Colonic mucosa (tissue), 4 donors: ENCODE measurements at regions not wholly inside any gene's neighbourhood (a gene's known extent, or its start where the extent isn't known, plus 50 kb on each side); places are given as distances from the start of the nearest gene placed in this dataset.

ENCODE experiments used
- DNase-seq: peaks from one replicate; pipeline ENCODE4 v3.0.0-alpha.2; 2020
- H3K27ac ChIP-seq: fragments of 200-600 bp; one replicate; pipeline ENCODE4 v1.8.0; 2021
- H3K27me3 ChIP-seq: fragments of 200-600 bp; one replicate; pipeline ENCODE4 v1.8.0; 2021
- H3K36me3 ChIP-seq: fragments of 200-600 bp; one replicate; pipeline ENCODE4 v1.8.0; 2021
- H3K4me1 ChIP-seq: fragments of 200-600 bp; one replicate; pipeline ENCODE4 v1.8.0; 2021; ENCODE audit warnings: mild to moderate bottlenecking
- H3K4me3 ChIP-seq: fragments of 200-600 bp; one replicate; pipeline ENCODE4 v1.8.0; 2021
- H3K9ac ChIP-seq, 2 donors: one replicate each; pipeline ENCODE4 v1.7.0; 2013; ENCODE audit warnings: control low read depth in 2 of 2, low read depth in 2 of 2, low read length in 2 of 2
- H3K9me3 ChIP-seq: fragments of 200-600 bp; one replicate; pipeline ENCODE4 v1.8.0; 2021
- CTCF ChIP-seq: fragments of 200-600 bp; IDR thresholded peaks from one replicate; pipeline ENCODE4 v1.8.0; 2022; ENCODE audit warnings: antibody characterized with exemption, mild to moderate bottlenecking
- intact Hi-C: fragments of 100-400 bp; cut with DNase I; formaldehyde crosslinking; loops from one replicate; pipeline ENCODE4 v1.14.1; 2022
- donor health status: healthy.
- donor health status: DM: no; HTN: no; CAD: no.
- donor health status: DM: no; HTN: no; CAD: no.

GRCh38 chr4:184306470-184306869 lies 88.8 kb upstream of the ENPP6 start:
- peak; percentile 16 for DNase-seq
- Histone ChIP-seq H3K27me3 (no peaks in the 10 kb centered on the region), H3K4me3 (no peak overlapping the region), H3K4me1 (peaks cover 9% of the 10 kb centered on the region), H3K27ac (no peak overlapping the region), H3K9me3 (no peaks in the 10 kb centered on the region), H3K36me3 (no peaks in the 10 kb centered on the region), H3K9ac (no peak overlapping the region)
- TF ChIP-seq CTCF: no peak
- intact Hi-C loops: no loop called here

GRCh38 chr4:184300816-184301215 lies 83.1 kb upstream of the ENPP6 start:
- DNase-seq: no peak
- H3K27ac ChIP-seq: no peak overlapping the region
- no peak for TF ChIP-seq CTCF
- H3K36me3 ChIP-seq: no peaks in the 10 kb centered on the region
- H3K27me3 ChIP-seq: no peaks in the 10 kb centered on the region
- no peak overlapping the region for H3K9ac ChIP-seq
- H3K9me3 ChIP-seq: no peaks in the 10 kb centered on the region
- H3K4me1 ChIP-seq: no peaks in the 10 kb centered on the region
- H3K4me3 ChIP-seq: no peak overlapping the region
- intact Hi-C loops: no loop called here

- Histone ChIP-seq H3K4me1 (no peaks in the 10 kb centered on the region), H3K9me3 (no peaks in the 10 kb centered on the region), H3K4me3 (no peak overlapping the region), H3K9ac (no peak overlapping the region), H3K36me3 (no peaks in the 10 kb centered on the region), H3K27me3 (no peaks in the 10 kb centered on the region), H3K27ac (no peak overlapping the region)
- intact Hi-C loops: no loop called here
- no peak for TF ChIP-seq CTCF
- DNase-seq: no peak
Measured at GRCh38 chr4:184298254-184298653, 80.6 kb upstream of the ENPP6 start.

- Histone ChIP-seq H3K36me3 (no peaks in the 10 kb centered on the region), H3K9ac (no peak overlapping the region), H3K27ac (no peak overlapping the region), H3K4me1 (no peaks in the 10 kb centered on the region), H3K27me3 (no peaks in the 10 kb centered on the region), H3K4me3 (no peak overlapping the region), H3K9me3 (no peaks in the 10 kb centered on the region)
- DNase-seq: peak; percentile 8
- intact Hi-C loops: no loop called here
- no peak for TF ChIP-seq CTCF
Measured at GRCh38 chr4:184295206-184295605, 77.5 kb upstream of the ENPP6 start.

- intact Hi-C loops: no loop called here
- Histone ChIP-seq H3K27ac (no peak overlapping the region), H3K4me3 (no peak overlapping the region), H3K36me3 (no peaks in the 10 kb centered on the region), H3K9ac (no peak overlapping the region), H3K27me3 (no peaks in the 10 kb centered on the region), H3K4me1 (no peaks in the 10 kb centered on the region), H3K9me3 (no peaks in the 10 kb centered on the region)
- no peak for TF ChIP-seq CTCF
- peak; percentile 13 for DNase-seq
Measured at GRCh38 chr4:184294606-184295133, 77.0 kb upstream of the ENPP6 start.
